Natural killer cell treated with Interleukin-12 subunit alpha and Interleukin-12 subunit beta and Interleukin-15 and Interleukin-18, amount 100 ng/mL, for 72 hours (primary cell): ENCODE measurements at regions not wholly inside any gene's neighbourhood (a gene's known extent, or its start where the extent isn't known, plus 50 kb on each side); places are given as distances from the start of the nearest gene placed in this dataset.

ENCODE experiments used
- ATAC-seq, 2 donors: fragments of 150-1000 bp; cut with Tn5 transposase in 1 of 2; sonication (Bioruptor Pico), chemical (Tn5 transposase) in 1 of 2; 2 replicates each; pipeline ENCODE4 v1.10.0; 2021
- DNase-seq: peaks from one replicate; pipeline ENCODE4 v3.0.0; 2022; ENCODE audit warnings: low spot score
- H3K27ac Mint-ChIP-seq, 2 donors: 1 replicate in 1 of 2; 2 replicates in 1 of 2; pipeline ENCODE4 v1.8.0; 2022; ENCODE audit warnings: mixed read lengths in 2 of 2, mild to moderate bottlenecking in 1 of 2, moderate library complexity in 1 of 2
- H3K27me3 Mint-ChIP-seq, 2 donors: 1 replicate in 1 of 2; 2 replicates in 1 of 2; pipeline ENCODE4 v1.8.0; 2022; ENCODE audit warnings: mixed read lengths in 2 of 2
- H3K36me3 Mint-ChIP-seq: one replicate; pipeline ENCODE4 v1.8.0; 2022; ENCODE audit warnings: mixed read lengths
- H3K4me1 Mint-ChIP-seq, 2 donors: 1 replicate in 1 of 2; 2 replicates in 1 of 2; pipeline ENCODE4 v1.8.0; 2022; ENCODE audit warnings: low read depth in 2 of 2, mixed read lengths in 2 of 2, mild to moderate bottlenecking in 1 of 2
- H3K4me3 Mint-ChIP-seq: one replicate; pipeline ENCODE4 v1.8.0; 2022; ENCODE audit warnings: mixed read lengths
- H3K9me3 Mint-ChIP-seq: 2 replicates; pipeline ENCODE4 v1.8.0; 2022; ENCODE audit warnings: mixed read lengths

- Mint-ChIP-seq H3K4me1 (no peaks in the 10 kb centered on the region), H3K4me3 (no peak overlapping the region), H3K9me3 (peaks cover 4% of the 10 kb centered on the region), H3K27ac (no peak overlapping the region), H3K36me3 (no peaks in the 10 kb centered on the region), H3K27me3 (no peaks in the 10 kb centered on the region)
- no peak for DNase-seq
- ATAC-seq, result no peak
Observed at GRCh38 chr1:60402816-60403215, 329.2 kb upstream of the C1orf87 start.

- Mint-ChIP-seq H3K9me3 (peaks cover 4% of the 10 kb centered on the region), H3K27me3 (no peaks in the 10 kb centered on the region), H3K27ac (no peak overlapping the region), H3K36me3 (no peaks in the 10 kb centered on the region), H3K4me1 (no peaks in the 10 kb centered on the region), H3K4me3 (no peak overlapping the region)
- no peak for ATAC-seq
- DNase-seq, result no peak
Observed at GRCh38 chr1:60402216-60402615, 328.6 kb upstream of the C1orf87 start.

- H3K4me1 Mint-ChIP-seq, result no peaks in the 10 kb centered on the region
- H3K27me3 Mint-ChIP-seq, result no peaks in the 10 kb centered on the region
- ATAC-seq, result no peak
- no peak overlapping the region for H3K4me3 Mint-ChIP-seq
- DNase-seq, result no peak
- peaks cover 2% of the 10 kb centered on the region for H3K9me3 Mint-ChIP-seq
- H3K36me3 Mint-ChIP-seq, result no peaks in the 10 kb centered on the region
- H3K27ac Mint-ChIP-seq, result no peak overlapping the region
Observed at GRCh38 chr1:60394436-60394835, 320.9 kb upstream of the C1orf87 start.

- no peak overlapping the region for H3K4me3 Mint-ChIP-seq
- no peak for ATAC-seq
Observed at GRCh38 chr1:60390593-60391282, 317.2 kb upstream of the C1orf87 start.

GRCh38 chr1:60388092-60388987, 314.8 kb upstream of the C1orf87 start:
- H3K27ac Mint-ChIP-seq, result no peak overlapping the region

More at GRCh38 chr1:60390593-60391282, 317.2 kb upstream of the C1orf87 start:
- H3K27ac Mint-ChIP-seq, result no peak overlapping the region
- H3K9me3 Mint-ChIP-seq, result peaks cover 3% of the 10 kb centered on the region
- no peaks in the 10 kb centered on the region for H3K4me1 Mint-ChIP-seq
- no peaks in the 10 kb centered on the region for H3K36me3 Mint-ChIP-seq
- no peak for DNase-seq
- H3K27me3 Mint-ChIP-seq, result no peaks in the 10 kb centered on the region

GRCh38 chr1:60387175-60387574, 313.6 kb upstream of the C1orf87 start:
- Mint-ChIP-seq H3K27ac (no peak overlapping the region), H3K4me1 (no peaks in the 10 kb centered on the region), H3K9me3 (peaks cover 3% of the 10 kb centered on the region), H3K36me3 (no peaks in the 10 kb centered on the region), H3K27me3 (no peaks in the 10 kb centered on the region), H3K4me3 (no peak overlapping the region)
- no peak for ATAC-seq
- DNase-seq, result no peak

More at GRCh38 chr1:60388092-60388987, 314.8 kb upstream of the C1orf87 start:
- no peak overlapping the region for H3K4me3 Mint-ChIP-seq
- H3K27me3 Mint-ChIP-seq, result no peaks in the 10 kb centered on the region
- no peaks in the 10 kb centered on the region for H3K36me3 Mint-ChIP-seq
- ATAC-seq, result no peak
- H3K4me1 Mint-ChIP-seq, result no peaks in the 10 kb centered on the region
- H3K9me3 Mint-ChIP-seq, result peaks cover 3% of the 10 kb centered on the region
- DNase-seq, result no peak

GRCh38 chr1:60386249-60386648, 312.7 kb upstream of the C1orf87 start:
- Mint-ChIP-seq H3K4me1 (no peaks in the 10 kb centered on the region), H3K4me3 (no peak overlapping the region), H3K36me3 (no peaks in the 10 kb centered on the region), H3K27me3 (no peaks in the 10 kb centered on the region), H3K9me3 (peaks cover 3% of the 10 kb centered on the region), H3K27ac (no peak overlapping the region)
- DNase-seq, result no peak
- ATAC-seq, result no peak

GRCh38 chr1:60376196-60376595, 302.6 kb upstream of the C1orf87 start:
- Mint-ChIP-seq H3K27ac (no peak overlapping the region), H3K27me3 (no peaks in the 10 kb centered on the region), H3K36me3 (no peaks in the 10 kb centered on the region), H3K4me1 (no peaks in the 10 kb centered on the region), H3K9me3 (peaks cover 10% of the 10 kb centered on the region), H3K4me3 (no peak overlapping the region)
- ATAC-seq (no peak), DNase-seq (no peak)

GRCh38 chr1:60374537-60374936, 301.0 kb upstream of the C1orf87 start:
- Mint-ChIP-seq H3K9me3 (peaks cover 7% of the 10 kb centered on the region), H3K27ac (no peak overlapping the region)
- ATAC-seq, result no peak

GRCh38 chr1:60367532-60367931, 294.0 kb upstream of the C1orf87 start:
- H3K9me3 Mint-ChIP-seq, result peaks cover 12% of the 10 kb centered on the region
- H3K27ac Mint-ChIP-seq, result no peak overlapping the region
- H3K4me1 Mint-ChIP-seq, result no peaks in the 10 kb centered on the region
- no peaks in the 10 kb centered on the region for H3K27me3 Mint-ChIP-seq
- no peak overlapping the region for H3K4me3 Mint-ChIP-seq
- DNase-seq (no peak), ATAC-seq (no peak)
- no peaks in the 10 kb centered on the region for H3K36me3 Mint-ChIP-seq

More at GRCh38 chr1:60374537-60374936, 301.0 kb upstream of the C1orf87 start:
- no peaks in the 10 kb centered on the region for H3K4me1 Mint-ChIP-seq
- H3K36me3 Mint-ChIP-seq, result no peaks in the 10 kb centered on the region
- no peaks in the 10 kb centered on the region for H3K27me3 Mint-ChIP-seq
- no peak overlapping the region for H3K4me3 Mint-ChIP-seq
- no peak for DNase-seq

- H3K4me1 Mint-ChIP-seq, result no peaks in the 10 kb centered on the region
- ATAC-seq, result no peak
Observed at GRCh38 chr1:60359431-60359830, 285.9 kb upstream of the C1orf87 start.

GRCh38 chr1:60350531-60350930, 277.0 kb upstream of the C1orf87 start:
- no peak overlapping the region for H3K27ac Mint-ChIP-seq
- no peak for DNase-seq
- no peaks in the 10 kb centered on the region for H3K36me3 Mint-ChIP-seq
- peaks cover 4% of the 10 kb centered on the region for H3K9me3 Mint-ChIP-seq
- no peak overlapping the region for H3K4me3 Mint-ChIP-seq
- H3K4me1 Mint-ChIP-seq, result no peaks in the 10 kb centered on the region
- ATAC-seq, result no peak
- H3K27me3 Mint-ChIP-seq, result no peaks in the 10 kb centered on the region

More at GRCh38 chr1:60359431-60359830, 285.9 kb upstream of the C1orf87 start:
- H3K9me3 Mint-ChIP-seq, result peaks cover 14% of the 10 kb centered on the region
- no peak for DNase-seq
- H3K27me3 Mint-ChIP-seq, result no peaks in the 10 kb centered on the region
- no peaks in the 10 kb centered on the region for H3K36me3 Mint-ChIP-seq
- H3K4me3 Mint-ChIP-seq, result no peak overlapping the region
- H3K27ac Mint-ChIP-seq, result no peak overlapping the region

- H3K27me3 Mint-ChIP-seq, result no peaks in the 10 kb centered on the region
- no peak overlapping the region for H3K4me3 Mint-ChIP-seq
- H3K36me3 Mint-ChIP-seq, result no peaks in the 10 kb centered on the region
- ATAC-seq (no peak), DNase-seq (no peak)
- no peaks in the 10 kb centered on the region for H3K4me1 Mint-ChIP-seq
- peaks cover 4% of the 10 kb centered on the region for H3K9me3 Mint-ChIP-seq
- no peak overlapping the region for H3K27ac Mint-ChIP-seq
Observed at GRCh38 chr1:60348884-60349283, 275.3 kb upstream of the C1orf87 start.

- peaks cover 3% of the 10 kb centered on the region for H3K9me3 Mint-ChIP-seq
- DNase-seq (no peak), ATAC-seq (no peak)
- H3K4me3 Mint-ChIP-seq, result no peak overlapping the region
- no peak overlapping the region for H3K27ac Mint-ChIP-seq
- no peaks in the 10 kb centered on the region for H3K27me3 Mint-ChIP-seq
- H3K36me3 Mint-ChIP-seq, result no peaks in the 10 kb centered on the region
- H3K4me1 Mint-ChIP-seq, result no peaks in the 10 kb centered on the region
Observed at GRCh38 chr1:60345621-60346020, 272.1 kb upstream of the C1orf87 start.
